Natural killer cell (primary cell): ENCODE measurements at regions not wholly inside any gene's neighbourhood (a gene's known extent, or its start where the extent isn't known, plus 50 kb on each side); places are given as distances from the start of the nearest gene placed in this dataset.

ENCODE experiments used
- ATAC-seq, 3 donors: fragments of 150-1000 bp in 2 of 3; fragments of 200-7000 bp in 1 of 3; cut with Tn5 transposase; 1 replicate in 1 of 3; 2 replicates in 2 of 3; pipeline ENCODE4 v1.10.0; 2021; ENCODE audit warnings: mild to moderate bottlenecking in 2 of 3, moderate library complexity in 2 of 3
- DNase-seq, 2 donors: peaks; one replicate each; pipeline versions ENCODE4 v3.0.0 to v3.0.0-alpha.2; 2013 to 2021; ENCODE audit warnings: mixed read lengths in 1 of 2
- H3K27ac ChIP-seq: one replicate; pipeline ENCODE4 v1.5.1; 2013; ENCODE audit warnings: mild to moderate bottlenecking, low read length
- H3K27me3 ChIP-seq: one replicate; pipeline ENCODE4 v1.6.1; 2013; ENCODE audit warnings: low read length; ENCODE audit not compliant: control insufficient read depth, insufficient read depth
- H3K36me3 ChIP-seq: one replicate; pipeline ENCODE4 v1.6.1; 2013; ENCODE audit warnings: low read length; ENCODE audit not compliant: control insufficient read depth, insufficient read depth
- H3K4me1 ChIP-seq: one replicate; pipeline ENCODE4 v1.6.1; 2013; ENCODE audit warnings: low read length; ENCODE audit not compliant: control insufficient read depth, insufficient read depth
- H3K4me3 ChIP-seq: one replicate; pipeline ENCODE4 v1.5.1; 2013; ENCODE audit warnings: low read length
- H3K9me3 ChIP-seq: one replicate; pipeline ENCODE4 v1.6.1; 2013; ENCODE audit warnings: low read length; ENCODE audit not compliant: control insufficient read depth, insufficient read depth
- H3K27ac Mint-ChIP-seq, 2 donors: one replicate each; pipeline ENCODE4 v1.8.0; 2022; ENCODE audit warnings: mild to moderate bottlenecking in 2 of 2, mixed read lengths in 2 of 2, moderate library complexity in 1 of 2
- H3K27me3 Mint-ChIP-seq, 2 donors: one replicate each; pipeline ENCODE4 v1.8.0; 2022; ENCODE audit warnings: low read depth in 2 of 2, mixed read lengths in 2 of 2
- H3K36me3 Mint-ChIP-seq: one replicate; pipeline ENCODE4 v1.8.0; 2022; ENCODE audit warnings: mixed read lengths
- H3K4me1 Mint-ChIP-seq, 2 donors: one replicate each; pipeline ENCODE4 v1.8.0; 2022; ENCODE audit warnings: mixed read lengths in 2 of 2
- H3K4me3 Mint-ChIP-seq: one replicate; pipeline ENCODE4 v1.8.0; 2022; ENCODE audit warnings: mild to moderate bottlenecking, moderate library complexity, mixed read lengths
- H3K9me3 Mint-ChIP-seq, 2 donors: one replicate each; pipeline ENCODE4 v1.8.0; 2022; ENCODE audit warnings: mixed read lengths in 2 of 2
- WGBS: methylation state at CpG from one replicate; pipeline ENCODE4 v1.1.7; 2013; ENCODE audit warnings: missing lambda C conversion rate; ENCODE audit not compliant: insufficient coverage; 5-methylcytosine and 5-hydroxymethylcytosine counted together
- intact Hi-C: fragments of 100-400 bp; cut with micrococcal nuclease; formaldehyde crosslinking; loops from one replicate; pipeline ENCODE4 v1.14.2; 2022
- TF ChIP-seq, protein P1 (sequence below): fragments of 200-600 bp; IDR thresholded peaks from one replicate; pipeline ENCODE4 v1.8.0; 2022; ENCODE audit warnings: antibody characterized with exemption

DNA sequence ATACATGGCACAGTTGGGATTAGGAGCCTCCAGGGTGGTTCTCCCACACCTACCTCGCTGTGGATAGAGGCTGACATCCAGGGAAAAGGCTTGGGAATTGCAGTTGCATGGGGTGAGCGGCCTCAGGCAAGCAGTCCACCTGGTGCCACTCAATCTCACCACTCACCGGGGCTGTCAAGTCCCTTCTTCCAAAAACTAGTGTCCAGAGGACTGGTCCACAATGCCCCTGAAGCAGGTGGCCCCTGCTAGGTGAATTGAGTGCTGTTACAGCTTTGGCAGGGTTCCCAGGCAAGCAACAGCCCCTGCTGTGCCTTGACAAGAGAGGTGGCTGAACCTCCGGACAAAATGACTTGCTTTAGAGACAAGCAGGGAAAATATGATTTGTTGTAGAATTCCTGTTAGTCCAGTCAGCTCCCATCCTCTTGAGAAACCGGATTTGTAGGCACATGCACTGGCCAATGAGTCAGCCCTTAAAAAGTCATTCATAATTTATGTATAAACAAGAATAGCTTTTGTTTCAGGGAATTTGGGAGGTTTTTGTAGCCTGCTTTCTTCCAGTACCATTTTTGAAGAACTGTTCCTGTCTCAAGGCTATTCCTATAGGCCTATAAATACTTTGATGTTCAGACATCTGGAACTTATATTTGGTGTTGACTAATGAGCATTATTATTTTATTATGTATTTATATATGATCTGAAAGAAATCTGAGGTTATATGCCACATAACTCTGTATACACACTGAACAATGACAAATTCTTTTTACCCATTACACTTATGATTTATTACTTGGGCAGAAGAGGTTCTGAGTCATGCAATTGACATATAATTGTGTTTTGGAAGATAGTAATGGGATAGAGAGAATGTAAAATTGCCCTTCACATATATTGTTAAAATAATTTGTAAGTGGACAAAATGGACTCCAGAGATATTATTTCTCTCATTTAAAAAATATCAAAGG lies 411.1 kb downstream of the ACTL7B start:
- H3K4me3 ChIP-seq = no peak overlapping the region
- WGBS = 79% methylated on average over 5 of the region's 5 CpGs
- ATAC-seq = no peak
- H3K9me3 ChIP-seq = no peaks in the 10 kb centered on the region
- no peaks in the 10 kb centered on the region for H3K4me1 ChIP-seq
- no peaks in the 10 kb centered on the region for H3K36me3 ChIP-seq
- no peak overlapping the region for H3K27ac ChIP-seq
- no peaks in the 10 kb centered on the region for H3K27me3 ChIP-seq
- Mint-ChIP-seq H3K27me3 (no peaks in the 10 kb centered on the region), H3K36me3 (no peaks in the 10 kb centered on the region), H3K27ac (no peak overlapping the region), H3K4me3 (no peak overlapping the region), H3K9me3 (peaks cover 6 to 14% of the 10 kb centered on the region in 2 donors), H3K4me1 (no peaks in the 10 kb centered on the region)
- DNase-seq = no peak
- intact Hi-C loops = no loop called here
- TF ChIP-seq, protein P1, sequence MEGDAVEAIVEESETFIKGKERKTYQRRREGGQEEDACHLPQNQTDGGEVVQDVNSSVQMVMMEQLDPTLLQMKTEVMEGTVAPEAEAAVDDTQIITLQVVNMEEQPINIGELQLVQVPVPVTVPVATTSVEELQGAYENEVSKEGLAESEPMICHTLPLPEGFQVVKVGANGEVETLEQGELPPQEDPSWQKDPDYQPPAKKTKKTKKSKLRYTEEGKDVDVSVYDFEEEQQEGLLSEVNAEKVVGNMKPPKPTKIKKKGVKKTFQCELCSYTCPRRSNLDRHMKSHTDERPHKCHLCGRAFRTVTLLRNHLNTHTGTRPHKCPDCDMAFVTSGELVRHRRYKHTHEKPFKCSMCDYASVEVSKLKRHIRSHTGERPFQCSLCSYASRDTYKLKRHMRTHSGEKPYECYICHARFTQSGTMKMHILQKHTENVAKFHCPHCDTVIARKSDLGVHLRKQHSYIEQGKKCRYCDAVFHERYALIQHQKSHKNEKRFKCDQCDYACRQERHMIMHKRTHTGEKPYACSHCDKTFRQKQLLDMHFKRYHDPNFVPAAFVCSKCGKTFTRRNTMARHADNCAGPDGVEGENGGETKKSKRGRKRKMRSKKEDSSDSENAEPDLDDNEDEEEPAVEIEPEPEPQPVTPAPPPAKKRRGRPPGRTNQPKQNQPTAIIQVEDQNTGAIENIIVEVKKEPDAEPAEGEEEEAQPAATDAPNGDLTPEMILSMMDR = no peak

DNA sequence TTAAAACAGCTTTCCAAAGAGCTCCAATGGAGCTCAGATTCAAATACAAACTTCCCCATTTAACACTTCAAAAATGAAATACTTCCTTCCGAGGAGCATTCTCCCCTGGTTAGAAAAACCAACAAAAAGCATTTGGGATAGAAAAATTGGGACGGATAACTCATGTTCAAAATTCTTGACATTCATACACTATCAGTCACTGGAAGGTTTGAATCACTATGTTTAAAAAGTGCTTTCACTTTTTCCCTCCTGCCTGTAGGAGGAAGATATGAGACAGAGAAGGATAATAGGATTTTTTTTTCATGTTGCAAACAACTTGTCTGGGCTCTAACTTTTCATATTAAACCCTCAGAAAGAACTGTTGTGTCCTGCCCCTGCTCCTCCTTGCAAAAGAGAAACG lies 412.0 kb downstream of the ACTL7B start:
- Histone ChIP-seq H3K27ac (no peak overlapping the region), H3K27me3 (no peaks in the 10 kb centered on the region), H3K4me3 (no peak overlapping the region), H3K4me1 (no peaks in the 10 kb centered on the region), H3K36me3 (no peaks in the 10 kb centered on the region), H3K9me3 (no peaks in the 10 kb centered on the region)
- no peak overlapping the region for H3K4me3 Mint-ChIP-seq
- H3K27me3 Mint-ChIP-seq = no peaks in the 10 kb centered on the region
- H3K9me3 Mint-ChIP-seq = peaks cover 4 to 9% of the 10 kb centered on the region in 2 donors
- WGBS = 56% methylated on average over 2 of the region's 3 CpGs
- H3K36me3 Mint-ChIP-seq = no peaks in the 10 kb centered on the region
- no peak overlapping the region for H3K27ac Mint-ChIP-seq
- ATAC-seq (no peak), DNase-seq (no peak)
- intact Hi-C loops = no loop called here
- no peaks in the 10 kb centered on the region for H3K4me1 Mint-ChIP-seq
- TF ChIP-seq, protein P1 = no peak

DNA sequence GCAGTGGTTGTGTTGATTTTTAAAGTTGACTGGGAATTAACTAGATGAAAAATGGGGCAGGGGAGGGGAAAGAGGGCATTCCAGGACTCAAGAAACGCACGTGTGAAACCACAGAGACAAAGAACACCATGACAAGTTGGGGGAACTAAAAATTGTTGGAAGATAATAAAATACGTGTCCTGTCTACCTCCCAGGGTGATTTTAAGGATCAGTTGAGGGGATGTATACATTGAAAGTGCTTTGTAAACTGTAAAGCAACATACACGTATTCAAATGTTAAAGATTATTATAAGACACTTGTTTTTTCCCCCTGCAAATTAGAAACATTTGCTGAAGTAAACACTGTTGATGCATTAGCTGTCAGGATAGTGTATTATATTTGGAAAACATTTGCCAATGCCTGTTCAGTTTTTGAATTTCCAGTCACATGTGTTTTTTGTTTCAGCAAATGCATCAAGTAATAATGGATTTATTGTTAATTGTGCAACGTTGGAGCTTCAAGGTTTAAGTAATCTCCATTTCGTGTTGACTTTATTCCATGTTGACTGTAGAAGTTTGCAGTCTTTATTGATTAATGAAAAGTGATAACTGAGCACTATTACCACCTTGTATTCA lies 412.7 kb downstream of the ACTL7B start:
- Mint-ChIP-seq H3K4me1 (no peaks in the 10 kb centered on the region), H3K36me3 (no peaks in the 10 kb centered on the region), H3K4me3 (no peak overlapping the region), H3K27me3 (no peaks in the 10 kb centered on the region), H3K9me3 (peaks cover 5 to 9% of the 10 kb centered on the region in 2 donors), H3K27ac (no peak overlapping the region)
- intact Hi-C loops = no loop called here
- H3K36me3 ChIP-seq = no peaks in the 10 kb centered on the region
- ATAC-seq (no peak), DNase-seq (no peak)
- WGBS = 62% methylated on average over 3 of the region's 6 CpGs
- no peak overlapping the region for H3K4me3 ChIP-seq
- no peak overlapping the region for H3K27ac ChIP-seq
- no peaks in the 10 kb centered on the region for H3K27me3 ChIP-seq
- TF ChIP-seq, protein P1 = no peak
- H3K9me3 ChIP-seq = no peaks in the 10 kb centered on the region
- H3K4me1 ChIP-seq = no peaks in the 10 kb centered on the region
